ENCODE measurements at regions not wholly inside any gene's neighbourhood (a gene's known extent, or its start where the extent isn't known, plus 50 kb on each side); places are given as distances from the start of the nearest gene placed in this dataset.
A peak's percentile ranks its signal among the peaks of the same experiment; 100 is the strongest.

- Histone ChIP-seq H3K4me1 (no peaks in the 10 kb centered on the region), H3K9me3 (no peaks in the 10 kb centered on the region), H3K36me3 (no peaks in the 10 kb centered on the region), H3K27me3 (no peaks in the 10 kb centered on the region), H3K4me3 (ENCODE audit: low read depth, low read length) (no peak overlapping the region)
- no peak for DNase-seq
- TF ChIP-seq, protein P1, sequence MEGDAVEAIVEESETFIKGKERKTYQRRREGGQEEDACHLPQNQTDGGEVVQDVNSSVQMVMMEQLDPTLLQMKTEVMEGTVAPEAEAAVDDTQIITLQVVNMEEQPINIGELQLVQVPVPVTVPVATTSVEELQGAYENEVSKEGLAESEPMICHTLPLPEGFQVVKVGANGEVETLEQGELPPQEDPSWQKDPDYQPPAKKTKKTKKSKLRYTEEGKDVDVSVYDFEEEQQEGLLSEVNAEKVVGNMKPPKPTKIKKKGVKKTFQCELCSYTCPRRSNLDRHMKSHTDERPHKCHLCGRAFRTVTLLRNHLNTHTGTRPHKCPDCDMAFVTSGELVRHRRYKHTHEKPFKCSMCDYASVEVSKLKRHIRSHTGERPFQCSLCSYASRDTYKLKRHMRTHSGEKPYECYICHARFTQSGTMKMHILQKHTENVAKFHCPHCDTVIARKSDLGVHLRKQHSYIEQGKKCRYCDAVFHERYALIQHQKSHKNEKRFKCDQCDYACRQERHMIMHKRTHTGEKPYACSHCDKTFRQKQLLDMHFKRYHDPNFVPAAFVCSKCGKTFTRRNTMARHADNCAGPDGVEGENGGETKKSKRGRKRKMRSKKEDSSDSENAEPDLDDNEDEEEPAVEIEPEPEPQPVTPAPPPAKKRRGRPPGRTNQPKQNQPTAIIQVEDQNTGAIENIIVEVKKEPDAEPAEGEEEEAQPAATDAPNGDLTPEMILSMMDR (IDR thresholded peaks at IDR 0.05; ENCODE audit: low read depth, low read length) = peak; percentile 21; the same call in 1 of the 2 replicates
These were observed 510.3 kb downstream of the ZNF804A start for GRCh38 chr2:185108588-185108987.

DNA sequence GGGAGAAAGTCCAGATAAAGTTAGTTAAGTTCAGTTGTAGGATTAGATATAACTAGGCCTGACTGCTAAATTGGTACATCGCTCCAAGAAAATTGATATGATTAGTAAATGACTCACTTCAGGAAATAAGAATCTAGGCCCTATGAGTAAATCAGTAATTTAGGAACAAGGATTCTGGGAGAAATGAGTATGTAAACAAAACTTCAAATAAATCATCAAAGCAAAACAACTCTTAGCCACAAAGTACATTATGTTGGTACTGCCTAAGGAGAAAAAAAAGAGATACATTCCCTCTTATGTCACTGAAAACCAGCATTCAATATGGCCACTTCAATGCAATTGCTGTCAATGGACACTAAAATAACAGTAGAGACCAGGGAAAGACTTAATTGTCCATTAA is 529.1 kb downstream of the ZNF804A start:
- TF ChIP-seq, protein P1 (IDR thresholded peaks at IDR 0.05; ENCODE audit: low read depth, low read length) = no peak
- Histone ChIP-seq H3K36me3 (no peaks in the 10 kb centered on the region), H3K9me3 (no peaks in the 10 kb centered on the region), H3K4me3 (ENCODE audit: low read depth, low read length) (no peak overlapping the region), H3K4me1 (no peaks in the 10 kb centered on the region), H3K27me3 (no peaks in the 10 kb centered on the region)
- no peak for DNase-seq

GRCh38 chr2:185128346-185128745 is 530.0 kb downstream of the ZNF804A start:
- TF ChIP-seq, protein P1 (IDR thresholded peaks at IDR 0.05; ENCODE audit: low read depth, low read length) = no peak

GRCh38 chr2:185128996-185129395 is 530.7 kb downstream of the ZNF804A start:
- Histone ChIP-seq H3K36me3 (no peaks in the 10 kb centered on the region), H3K9me3 (no peaks in the 10 kb centered on the region), H3K4me1 (no peaks in the 10 kb centered on the region), H3K27me3 (no peaks in the 10 kb centered on the region), H3K4me3 (ENCODE audit: low read depth, low read length) (no peak overlapping the region)
- no peak for DNase-seq
- TF ChIP-seq, protein P1 (IDR thresholded peaks at IDR 0.05; ENCODE audit: low read depth, low read length) = no peak

More at GRCh38 chr2:185128346-185128745, 530.0 kb downstream of the ZNF804A start:
- Histone ChIP-seq H3K36me3 (no peaks in the 10 kb centered on the region), H3K4me3 (ENCODE audit: low read depth, low read length) (no peak overlapping the region), H3K4me1 (no peaks in the 10 kb centered on the region), H3K9me3 (no peaks in the 10 kb centered on the region), H3K27me3 (no peaks in the 10 kb centered on the region)
- no peak for DNase-seq

GRCh38 chr2:185130685-185131084 is 532.4 kb downstream of the ZNF804A start:
- Histone ChIP-seq H3K36me3 (no peaks in the 10 kb centered on the region), H3K4me3 (ENCODE audit: low read depth, low read length) (no peak overlapping the region), H3K27me3 (no peaks in the 10 kb centered on the region), H3K9me3 (no peaks in the 10 kb centered on the region), H3K4me1 (no peaks in the 10 kb centered on the region)
- no peak for DNase-seq
- TF ChIP-seq, protein P1 (IDR thresholded peaks at IDR 0.05; ENCODE audit: low read depth, low read length) = no peak

GRCh38 chr2:185132501-185133041 is 534.2 kb downstream of the ZNF804A start:
- Histone ChIP-seq H3K36me3 (no peaks in the 10 kb centered on the region), H3K4me3 (ENCODE audit: low read depth, low read length) (no peak overlapping the region), H3K27me3 (no peaks in the 10 kb centered on the region), H3K9me3 (no peaks in the 10 kb centered on the region), H3K4me1 (no peaks in the 10 kb centered on the region)
- DNase-seq = no peak
- TF ChIP-seq, protein P1 (IDR thresholded peaks at IDR 0.05; ENCODE audit: low read depth, low read length) = no peak
